ENCODE measurements at regions not wholly inside any gene's neighbourhood (a gene's known extent, or its start where the extent isn't known, plus 50 kb on each side); places are given as distances from the start of the nearest gene placed in this dataset.

DNA sequence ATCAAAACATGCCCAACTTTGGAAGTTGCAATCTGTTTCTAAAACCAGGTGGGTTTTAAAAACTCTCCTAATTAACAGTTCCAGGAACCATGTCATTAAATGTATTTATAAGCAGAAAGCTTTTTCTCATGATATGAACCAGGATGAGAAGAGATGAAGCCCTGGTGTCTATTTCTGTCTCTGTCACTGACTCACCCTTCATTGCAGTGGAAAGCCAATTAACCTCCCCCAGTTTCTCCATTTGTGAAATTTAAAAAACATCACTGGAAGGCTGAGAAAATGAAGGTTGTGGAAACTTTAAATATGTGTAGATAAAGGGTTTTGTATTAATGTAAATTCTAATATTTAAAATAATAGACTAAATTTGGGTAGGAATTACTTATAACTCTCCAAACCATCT lies 1088.0 kb downstream of the SORCS1 start:
- no peak overlapping the region for H3K27ac ChIP-seq
- no peaks in the 10 kb centered on the region for H3K9me3 ChIP-seq (replicated peaks in 1 of 3)
- H3K4me3 ChIP-seq = no peak overlapping the region
- TF ChIP-seq, protein P1, sequence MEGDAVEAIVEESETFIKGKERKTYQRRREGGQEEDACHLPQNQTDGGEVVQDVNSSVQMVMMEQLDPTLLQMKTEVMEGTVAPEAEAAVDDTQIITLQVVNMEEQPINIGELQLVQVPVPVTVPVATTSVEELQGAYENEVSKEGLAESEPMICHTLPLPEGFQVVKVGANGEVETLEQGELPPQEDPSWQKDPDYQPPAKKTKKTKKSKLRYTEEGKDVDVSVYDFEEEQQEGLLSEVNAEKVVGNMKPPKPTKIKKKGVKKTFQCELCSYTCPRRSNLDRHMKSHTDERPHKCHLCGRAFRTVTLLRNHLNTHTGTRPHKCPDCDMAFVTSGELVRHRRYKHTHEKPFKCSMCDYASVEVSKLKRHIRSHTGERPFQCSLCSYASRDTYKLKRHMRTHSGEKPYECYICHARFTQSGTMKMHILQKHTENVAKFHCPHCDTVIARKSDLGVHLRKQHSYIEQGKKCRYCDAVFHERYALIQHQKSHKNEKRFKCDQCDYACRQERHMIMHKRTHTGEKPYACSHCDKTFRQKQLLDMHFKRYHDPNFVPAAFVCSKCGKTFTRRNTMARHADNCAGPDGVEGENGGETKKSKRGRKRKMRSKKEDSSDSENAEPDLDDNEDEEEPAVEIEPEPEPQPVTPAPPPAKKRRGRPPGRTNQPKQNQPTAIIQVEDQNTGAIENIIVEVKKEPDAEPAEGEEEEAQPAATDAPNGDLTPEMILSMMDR (IDR thresholded peaks at IDR 0.05) = no peak
- no peak for TF ChIP-seq POLR2A (IDR thresholded peaks at IDR 0.05)
- DNase-seq = no peak
- no peaks in the 10 kb centered on the region for H3K4me1 ChIP-seq (replicated peaks in 1 of 2)
- intact Hi-C loops (cut with DNase I) = no loop called here
- no peaks in the 10 kb centered on the region for H3K27me3 ChIP-seq
- no peaks in the 10 kb centered on the region for H3K36me3 ChIP-seq (replicated peaks in 1 of 2)

DNA sequence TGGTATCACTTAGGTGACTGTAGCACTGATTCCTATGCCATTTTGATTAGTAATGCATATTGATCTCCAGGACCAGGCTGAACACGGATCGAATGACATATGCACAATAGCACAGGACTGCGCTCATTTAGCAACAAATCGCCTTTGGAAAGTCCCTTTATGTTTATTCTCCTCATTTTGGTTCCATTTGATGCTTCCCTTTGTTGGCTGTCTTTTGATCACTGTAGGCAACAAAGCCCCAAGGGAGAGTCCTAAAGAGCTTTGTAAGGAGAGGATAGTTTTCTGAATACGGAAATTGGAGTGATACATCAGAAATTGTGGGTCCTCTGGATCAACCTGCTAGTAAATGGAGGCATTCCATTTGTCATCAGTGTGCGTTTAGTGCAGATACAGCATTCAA lies 1111.4 kb downstream of the SORCS1 start:
- no peak overlapping the region for H3K4me3 ChIP-seq
- H3K27ac ChIP-seq = no peak overlapping the region
- DNase-seq = no peak
- intact Hi-C loops (cut with DNase I) = no loop called here
- no peak for TF ChIP-seq POLR2A (IDR thresholded peaks at IDR 0.05)
- TF ChIP-seq, protein P1 (IDR thresholded peaks at IDR 0.05) = no peak
- no peaks in the 10 kb centered on the region for H3K4me1 ChIP-seq (replicated peaks in 1 of 2)
- 70 to 81% (median 77%) methylated on average over 6 of the region's 6 CpGs for WGBS, 4 donors
- H3K36me3 ChIP-seq (replicated peaks in 1 of 2) = no peaks in the 10 kb centered on the region
- no peaks in the 10 kb centered on the region for H3K27me3 ChIP-seq
- H3K9me3 ChIP-seq (replicated peaks in 1 of 3) = no peaks in the 10 kb centered on the region

DNA sequence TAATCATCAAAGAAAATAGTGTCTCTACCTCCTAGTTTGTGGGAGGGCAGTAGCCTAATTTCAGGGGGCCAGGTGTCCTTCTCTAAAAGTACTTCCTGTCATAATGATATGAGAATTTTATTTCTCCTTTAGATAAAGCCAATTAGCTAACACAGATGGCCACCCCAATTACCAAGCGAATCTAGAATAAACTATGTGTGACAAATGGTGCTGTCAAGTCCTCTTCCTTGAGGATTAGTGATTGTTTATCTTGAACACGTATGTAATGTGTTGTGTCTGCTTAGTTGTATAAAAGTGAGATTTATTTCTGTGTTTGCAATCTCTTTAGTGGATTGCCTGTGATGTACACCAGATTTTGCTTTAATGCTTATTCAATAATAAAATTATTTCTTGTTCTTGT lies 1120.0 kb downstream of the SORCS1 start:
- no peak overlapping the region for H3K4me3 ChIP-seq
- H3K4me1 ChIP-seq (replicated peaks in 1 of 2) = no peaks in the 10 kb centered on the region
- H3K36me3 ChIP-seq (replicated peaks in 1 of 2) = no peaks in the 10 kb centered on the region
- DNase-seq = no peak
- no peaks in the 10 kb centered on the region for H3K27me3 ChIP-seq
- intact Hi-C loops (cut with DNase I) = no loop called here
- no peaks in the 10 kb centered on the region for H3K9me3 ChIP-seq (replicated peaks in 1 of 3)
- WGBS, 4 donors = 23 to 37% (median 31%) methylated on average over 2 of the region's 2 CpGs
- H3K27ac ChIP-seq = no peak overlapping the region
- TF ChIP-seq, protein P1 (IDR thresholded peaks at IDR 0.05) = no peak
- TF ChIP-seq POLR2A (IDR thresholded peaks at IDR 0.05) = no peak

DNA sequence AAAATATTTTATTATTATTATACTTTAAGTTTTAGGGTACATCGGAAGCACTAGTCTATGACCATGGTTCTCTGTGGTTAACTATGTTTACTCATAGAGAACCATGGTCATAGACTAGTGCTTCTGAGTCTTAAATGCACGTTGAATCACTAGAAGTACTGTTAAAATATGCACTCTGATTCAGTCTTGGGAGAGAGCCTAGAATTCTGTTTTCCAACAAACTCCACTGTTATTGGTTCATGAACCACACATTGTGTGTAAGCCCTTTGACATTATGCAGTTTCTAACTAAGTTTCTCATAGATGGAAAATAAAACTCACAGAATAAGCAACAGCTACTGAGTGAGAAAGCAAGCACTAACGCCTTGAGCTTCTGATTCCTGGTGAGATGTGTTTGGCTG lies 1120.6 kb downstream of the SORCS1 start:
- Histone ChIP-seq H3K36me3 (replicated peaks in 1 of 2) (no peaks in the 10 kb centered on the region), H3K4me3 (no peak overlapping the region), H3K27me3 (no peaks in the 10 kb centered on the region), H3K4me1 (replicated peaks in 1 of 2) (no peaks in the 10 kb centered on the region), H3K27ac (no peak overlapping the region), H3K9me3 (replicated peaks in 1 of 3) (no peaks in the 10 kb centered on the region)
- TF ChIP-seq POLR2A (IDR thresholded peaks at IDR 0.05) = no peak
- TF ChIP-seq, protein P1 (IDR thresholded peaks at IDR 0.05) = no peak
- WGBS, 4 donors = 54 to 58% (median 57%) methylated on average over 3 of the region's 3 CpGs
- DNase-seq = no peak
- intact Hi-C loops (cut with DNase I) = no loop called here

Measured in adrenal gland (tissue), 9 donors.